ENCODE measurements at regions not wholly inside any gene's neighbourhood (a gene's known extent, or its start where the extent isn't known, plus 50 kb on each side); places are given as distances from the start of the nearest gene placed in this dataset.

DNA sequence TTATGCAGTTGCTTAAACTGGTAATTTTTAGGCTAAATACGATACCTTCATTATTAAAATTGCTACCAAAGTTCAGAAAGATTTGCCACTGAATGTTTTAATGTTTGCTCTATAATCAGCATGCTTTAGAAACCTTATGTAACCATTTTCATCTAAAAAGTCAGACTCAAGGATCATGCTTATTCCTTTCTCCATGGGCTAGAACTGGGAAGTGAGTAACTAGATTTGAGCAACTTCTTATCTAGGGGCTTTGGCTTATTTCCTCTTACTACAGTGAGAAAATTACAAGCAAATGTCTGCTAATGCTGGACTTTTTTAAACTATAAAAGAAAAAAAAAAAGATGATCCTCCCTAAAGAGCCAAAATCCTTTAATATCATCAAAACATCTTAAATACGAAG lies 215.9 kb downstream of the CRPPA start:
- Histone ChIP-seq H3K4me3 (ENCODE audit: low read depth in 1 of 2, low read length in 2 of 2) (no peak overlapping the region), H3K36me3 (ENCODE audit: control insufficient read depth in 1 of 2, insufficient read depth in 2 of 2, low read length in 2 of 2) (no peaks in the 10 kb centered on the region), H3K4me1 (ENCODE audit: control insufficient read depth in 1 of 2, insufficient read depth in 2 of 2, low read length in 2 of 2) (no peaks in the 10 kb centered on the region), H3K27ac (ENCODE audit: low read depth, low read length) (no peak overlapping the region), H3K27me3 (ENCODE audit: control insufficient read depth in 1 of 2, insufficient read depth in 2 of 2, low read length in 2 of 2) (no peaks in the 10 kb centered on the region), H3K9me3 (ENCODE audit: control insufficient read depth in 1 of 2, low read length in 2 of 2) (no peaks in the 10 kb centered on the region), H3K9ac (ENCODE audit: low read depth in 1 of 2, low read length in 2 of 2) (no peak overlapping the region)

DNA sequence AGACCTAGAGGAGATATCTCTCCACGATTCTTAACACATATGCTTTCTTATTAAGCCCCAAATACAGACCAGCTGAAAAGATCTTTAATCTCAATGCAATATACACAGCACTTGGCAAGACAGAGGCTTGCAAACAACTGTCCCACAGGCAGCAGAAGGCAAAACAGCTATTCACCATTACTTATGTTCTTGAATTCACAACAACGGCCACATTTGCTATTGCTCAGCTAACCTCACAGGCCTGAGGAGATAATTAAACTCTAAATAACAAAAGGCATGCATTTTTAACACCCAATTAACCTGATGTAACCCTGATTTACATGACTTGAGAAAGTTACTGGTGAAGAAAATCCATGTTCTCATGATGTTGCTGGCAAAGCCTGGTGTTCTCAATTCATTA lies 216.4 kb downstream of the CRPPA start:
- Histone ChIP-seq H3K36me3 (ENCODE audit: control insufficient read depth in 1 of 2, insufficient read depth in 2 of 2, low read length in 2 of 2) (no peaks in the 10 kb centered on the region), H3K4me3 (ENCODE audit: low read depth in 1 of 2, low read length in 2 of 2) (no peak overlapping the region), H3K9me3 (ENCODE audit: control insufficient read depth in 1 of 2, low read length in 2 of 2) (no peaks in the 10 kb centered on the region), H3K27me3 (ENCODE audit: control insufficient read depth in 1 of 2, insufficient read depth in 2 of 2, low read length in 2 of 2) (no peaks in the 10 kb centered on the region), H3K27ac (ENCODE audit: low read depth, low read length) (no peak overlapping the region), H3K4me1 (ENCODE audit: control insufficient read depth in 1 of 2, insufficient read depth in 2 of 2, low read length in 2 of 2) (no peaks in the 10 kb centered on the region), H3K9ac (ENCODE audit: low read depth in 1 of 2, low read length in 2 of 2) (no peak overlapping the region)

DNA sequence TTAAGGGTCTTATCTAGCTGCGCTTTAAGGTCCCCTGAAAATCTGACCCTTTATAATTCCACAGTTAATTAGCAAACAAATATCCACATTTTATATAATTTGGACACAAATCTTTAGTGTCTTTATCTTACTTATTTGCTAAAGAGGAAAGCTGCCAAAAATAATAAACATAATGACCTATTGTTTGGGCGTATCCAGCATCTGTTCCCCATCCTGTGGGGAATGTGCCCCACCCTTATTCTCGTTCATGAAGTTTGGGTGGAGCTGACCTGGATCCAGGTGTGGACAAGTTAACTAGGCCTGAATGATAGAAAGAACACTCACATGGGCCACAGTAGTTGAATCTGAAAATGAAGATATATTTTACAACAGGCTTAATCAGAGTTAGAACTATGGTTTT lies 218.3 kb downstream of the CRPPA start:
- Histone ChIP-seq H3K9me3 (ENCODE audit: control insufficient read depth in 1 of 2, low read length in 2 of 2) (no peaks in the 10 kb centered on the region), H3K4me3 (ENCODE audit: low read depth in 1 of 2, low read length in 2 of 2) (no peak overlapping the region), H3K27me3 (ENCODE audit: control insufficient read depth in 1 of 2, insufficient read depth in 2 of 2, low read length in 2 of 2) (no peaks in the 10 kb centered on the region), H3K27ac (ENCODE audit: low read depth, low read length) (no peak overlapping the region), H3K36me3 (ENCODE audit: control insufficient read depth in 1 of 2, insufficient read depth in 2 of 2, low read length in 2 of 2) (no peaks in the 10 kb centered on the region), H3K9ac (ENCODE audit: low read depth in 1 of 2, low read length in 2 of 2) (no peak overlapping the region), H3K4me1 (ENCODE audit: control insufficient read depth in 1 of 2, insufficient read depth in 2 of 2, low read length in 2 of 2) (no peaks in the 10 kb centered on the region)

DNA sequence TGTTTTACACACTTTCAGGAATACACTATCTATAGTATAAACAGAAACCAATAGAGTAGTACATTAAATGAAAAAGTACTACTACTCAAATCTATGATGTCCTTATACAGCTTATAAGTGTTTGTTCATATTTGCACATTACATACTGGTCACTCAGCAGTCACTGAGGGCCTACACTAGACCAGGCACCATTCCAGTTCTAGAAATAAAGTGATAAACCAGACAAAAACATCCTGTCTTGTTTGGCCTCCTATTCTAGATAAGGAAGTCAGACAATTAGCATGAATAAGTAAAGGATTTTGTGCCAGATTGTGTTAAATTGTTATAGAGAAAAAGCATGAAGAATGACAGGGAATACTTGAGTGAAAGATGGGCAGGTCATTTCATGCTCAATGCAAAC lies 219.0 kb downstream of the CRPPA start:
- Histone ChIP-seq H3K9me3 (ENCODE audit: control insufficient read depth in 1 of 2, low read length in 2 of 2) (no peaks in the 10 kb centered on the region), H3K27me3 (ENCODE audit: control insufficient read depth in 1 of 2, insufficient read depth in 2 of 2, low read length in 2 of 2) (no peaks in the 10 kb centered on the region), H3K4me1 (ENCODE audit: control insufficient read depth in 1 of 2, insufficient read depth in 2 of 2, low read length in 2 of 2) (no peaks in the 10 kb centered on the region), H3K4me3 (ENCODE audit: low read depth in 1 of 2, low read length in 2 of 2) (no peak overlapping the region), H3K36me3 (ENCODE audit: control insufficient read depth in 1 of 2, insufficient read depth in 2 of 2, low read length in 2 of 2) (no peaks in the 10 kb centered on the region), H3K9ac (ENCODE audit: low read depth in 1 of 2, low read length in 2 of 2) (no peak overlapping the region), H3K27ac (ENCODE audit: low read depth, low read length) (no peak overlapping the region)

DNA sequence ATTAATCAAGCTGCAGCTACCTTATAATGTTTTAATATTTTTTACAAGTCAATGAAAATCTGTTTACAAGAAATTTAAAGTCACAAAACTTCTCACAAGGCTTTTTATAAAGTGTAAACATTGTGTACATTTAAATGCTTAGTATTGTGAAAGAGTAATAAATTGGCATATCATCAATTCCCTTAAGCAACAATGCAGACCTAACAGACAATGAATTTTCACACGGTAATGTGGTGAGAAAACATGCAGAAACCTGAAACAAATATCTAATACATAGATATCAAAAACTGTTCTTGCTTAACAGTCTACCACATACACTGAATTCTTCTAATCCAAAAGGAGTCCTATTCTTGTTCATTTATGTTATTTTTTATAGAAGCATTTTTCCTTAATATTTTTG lies 220.7 kb downstream of the CRPPA start:
- H3K4me1 ChIP-seq (ENCODE audit: control insufficient read depth in 1 of 2, insufficient read depth in 2 of 2, low read length in 2 of 2): no peaks in the 10 kb centered on the region
- no peak overlapping the region for H3K4me3 ChIP-seq (ENCODE audit: low read depth in 1 of 2, low read length in 2 of 2)
- no peak overlapping the region for H3K9ac ChIP-seq (ENCODE audit: low read depth in 1 of 2, low read length in 2 of 2)
- no peaks in the 10 kb centered on the region for H3K27me3 ChIP-seq (ENCODE audit: control insufficient read depth in 1 of 2, insufficient read depth in 2 of 2, low read length in 2 of 2)
- H3K36me3 ChIP-seq (ENCODE audit: control insufficient read depth in 1 of 2, insufficient read depth in 2 of 2, low read length in 2 of 2): no peaks in the 10 kb centered on the region
- H3K27ac ChIP-seq (ENCODE audit: low read depth, low read length): no peak overlapping the region
- no peaks in the 10 kb centered on the region for H3K9me3 ChIP-seq (ENCODE audit: control insufficient read depth in 1 of 2, low read length in 2 of 2)

DNA sequence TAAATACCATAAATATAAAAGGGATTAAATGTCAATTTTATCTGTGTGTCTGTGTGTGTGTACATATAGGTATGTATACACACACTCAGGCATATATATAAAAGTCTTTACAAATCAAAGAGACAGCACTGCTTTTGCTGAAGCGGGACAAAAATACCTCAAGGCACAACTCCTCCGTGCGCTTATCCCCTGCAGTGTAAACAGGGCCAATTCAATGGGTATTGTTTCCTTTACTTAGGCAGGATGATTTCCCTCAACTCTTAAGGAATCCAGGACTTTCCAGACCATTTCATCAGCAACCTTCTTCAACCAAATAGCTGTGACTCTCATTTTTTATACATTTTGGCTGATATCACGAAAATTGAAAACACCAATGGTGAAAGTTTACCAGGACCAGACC lies 227.7 kb downstream of the CRPPA start:
- Histone ChIP-seq H3K9ac (ENCODE audit: low read depth in 1 of 2, low read length in 2 of 2) (no peak overlapping the region), H3K27ac (ENCODE audit: low read depth, low read length) (no peak overlapping the region), H3K4me1 (ENCODE audit: control insufficient read depth in 1 of 2, insufficient read depth in 2 of 2, low read length in 2 of 2) (no peaks in the 10 kb centered on the region), H3K9me3 (ENCODE audit: control insufficient read depth in 1 of 2, low read length in 2 of 2) (no peaks in the 10 kb centered on the region), H3K4me3 (ENCODE audit: low read depth in 1 of 2, low read length in 2 of 2) (no peak overlapping the region), H3K36me3 (ENCODE audit: control insufficient read depth in 1 of 2, insufficient read depth in 2 of 2, low read length in 2 of 2) (no peaks in the 10 kb centered on the region), H3K27me3 (ENCODE audit: control insufficient read depth in 1 of 2, insufficient read depth in 2 of 2, low read length in 2 of 2) (no peaks in the 10 kb centered on the region)

DNA sequence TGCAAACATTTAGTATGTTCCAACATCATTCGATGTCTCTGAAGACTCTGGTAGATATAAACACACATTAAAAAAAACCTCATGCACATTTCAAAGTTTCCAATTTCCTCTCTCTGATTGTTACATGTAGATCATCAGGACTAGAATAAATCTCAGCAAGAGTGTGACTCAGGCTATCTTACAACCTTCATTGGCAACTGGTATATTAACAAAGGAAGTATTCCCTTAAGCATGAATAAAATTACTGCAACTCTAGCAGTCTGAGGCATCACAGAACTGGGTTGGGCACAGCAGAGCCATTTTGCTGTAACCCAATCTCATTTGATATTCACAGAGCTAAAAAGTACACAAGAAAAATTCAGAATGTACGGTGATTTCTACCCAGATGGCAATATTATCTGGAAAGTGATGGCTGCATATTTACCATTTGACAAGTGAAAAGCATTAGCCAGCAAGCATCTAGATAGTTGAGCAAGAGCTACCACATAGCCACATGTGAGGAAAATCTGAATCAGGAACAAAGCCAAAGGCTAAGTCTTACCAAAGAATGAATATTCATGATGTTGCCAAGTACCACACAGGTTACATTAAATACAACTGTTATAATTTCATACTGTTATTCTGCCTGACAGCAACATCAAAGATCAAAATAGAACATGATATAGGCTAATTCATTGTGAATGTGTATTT lies 232.2 kb downstream of the CRPPA start:
- no peak overlapping the region for H3K4me3 ChIP-seq (ENCODE audit: low read depth in 1 of 2, low read length in 2 of 2)
- H3K9me3 ChIP-seq (ENCODE audit: control insufficient read depth in 1 of 2, low read length in 2 of 2): no peaks in the 10 kb centered on the region
- H3K27me3 ChIP-seq (ENCODE audit: control insufficient read depth in 1 of 2, insufficient read depth in 2 of 2, low read length in 2 of 2): no peaks in the 10 kb centered on the region
- no peaks in the 10 kb centered on the region for H3K4me1 ChIP-seq (ENCODE audit: control insufficient read depth in 1 of 2, insufficient read depth in 2 of 2, low read length in 2 of 2)
- H3K27ac ChIP-seq (ENCODE audit: low read depth, low read length): no peak overlapping the region
- no peak overlapping the region for H3K9ac ChIP-seq (ENCODE audit: low read depth in 1 of 2, low read length in 2 of 2)
- H3K36me3 ChIP-seq (ENCODE audit: control insufficient read depth in 1 of 2, insufficient read depth in 2 of 2, low read length in 2 of 2): no peaks in the 10 kb centered on the region

DNA sequence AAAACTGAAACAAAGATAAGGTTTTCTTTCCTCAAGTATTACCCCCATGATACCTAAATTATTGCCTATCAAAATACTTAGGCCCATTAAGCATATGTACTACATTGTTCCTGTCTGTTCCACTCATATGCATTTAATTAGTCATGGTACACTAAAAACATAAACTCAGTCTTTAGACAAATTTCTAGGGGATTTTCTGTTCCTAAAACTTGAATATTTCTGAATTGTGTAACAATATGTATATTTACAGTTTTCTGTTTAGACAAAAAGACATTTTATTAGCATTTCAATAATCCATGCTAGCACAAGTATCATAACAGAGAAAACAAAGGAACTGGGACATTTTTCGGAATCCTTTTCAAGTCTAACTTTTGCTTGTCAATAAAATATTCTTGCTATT lies 234.2 kb downstream of the CRPPA start:
- Histone ChIP-seq H3K4me1 (ENCODE audit: control insufficient read depth in 1 of 2, insufficient read depth in 2 of 2, low read length in 2 of 2) (no peaks in the 10 kb centered on the region), H3K9ac (ENCODE audit: low read depth in 1 of 2, low read length in 2 of 2) (no peak overlapping the region), H3K4me3 (ENCODE audit: low read depth in 1 of 2, low read length in 2 of 2) (no peak overlapping the region), H3K27ac (ENCODE audit: low read depth, low read length) (no peak overlapping the region), H3K9me3 (ENCODE audit: control insufficient read depth in 1 of 2, low read length in 2 of 2) (no peaks in the 10 kb centered on the region), H3K36me3 (ENCODE audit: control insufficient read depth in 1 of 2, insufficient read depth in 2 of 2, low read length in 2 of 2) (no peaks in the 10 kb centered on the region), H3K27me3 (ENCODE audit: control insufficient read depth in 1 of 2, insufficient read depth in 2 of 2, low read length in 2 of 2) (no peaks in the 10 kb centered on the region)

DNA sequence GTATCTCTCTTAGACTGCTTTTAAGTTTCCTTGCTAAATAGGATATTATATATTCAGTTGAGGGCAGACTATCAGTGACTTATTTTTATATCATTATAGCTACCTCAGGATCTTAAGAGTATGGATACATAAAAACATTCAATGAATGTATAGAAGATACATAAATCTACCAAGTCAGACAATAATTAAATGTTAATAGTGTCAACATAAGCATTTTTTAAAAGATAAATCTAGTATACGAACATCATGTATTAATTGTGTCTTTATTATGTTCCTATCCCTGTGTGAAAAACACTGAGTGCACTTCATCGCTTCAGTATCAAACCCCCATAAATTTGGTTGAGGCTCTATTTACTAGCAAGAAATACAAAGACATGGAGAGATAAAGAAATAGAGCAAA lies 242.8 kb downstream of the CRPPA start:
- no peak overlapping the region for H3K4me3 ChIP-seq (ENCODE audit: low read depth in 1 of 2, low read length in 2 of 2)
- no peaks in the 10 kb centered on the region for H3K27me3 ChIP-seq (ENCODE audit: control insufficient read depth in 1 of 2, insufficient read depth in 2 of 2, low read length in 2 of 2)
- H3K36me3 ChIP-seq (ENCODE audit: control insufficient read depth in 1 of 2, insufficient read depth in 2 of 2, low read length in 2 of 2): no peaks in the 10 kb centered on the region
- no peak overlapping the region for H3K9ac ChIP-seq (ENCODE audit: low read depth in 1 of 2, low read length in 2 of 2)
- no peaks in the 10 kb centered on the region for H3K9me3 ChIP-seq (ENCODE audit: control insufficient read depth in 1 of 2, low read length in 2 of 2)
- no peak overlapping the region for H3K27ac ChIP-seq (ENCODE audit: low read depth, low read length)
- H3K4me1 ChIP-seq (ENCODE audit: control insufficient read depth in 1 of 2, insufficient read depth in 2 of 2, low read length in 2 of 2): no peaks in the 10 kb centered on the region

DNA sequence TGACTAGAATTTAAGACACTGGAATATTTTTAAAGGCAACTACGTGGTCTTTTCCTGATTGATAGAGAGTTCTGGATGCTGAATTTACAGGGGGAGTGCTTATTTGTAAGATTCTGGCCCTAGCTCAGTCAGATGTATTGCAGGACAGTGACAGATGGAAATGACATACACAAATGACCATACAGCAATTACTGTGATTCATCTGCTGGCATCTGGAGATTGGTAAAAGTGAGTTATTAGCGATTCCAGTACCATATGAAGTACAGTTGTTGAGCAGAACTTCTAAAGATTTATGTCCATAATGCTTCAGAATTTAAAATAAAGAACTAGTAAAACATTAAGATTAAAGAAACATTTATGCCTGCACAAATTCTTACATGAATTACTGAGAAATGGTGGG lies 243.2 kb downstream of the CRPPA start:
- Histone ChIP-seq H3K9me3 (ENCODE audit: control insufficient read depth in 1 of 2, low read length in 2 of 2) (no peaks in the 10 kb centered on the region), H3K9ac (ENCODE audit: low read depth in 1 of 2, low read length in 2 of 2) (no peak overlapping the region), H3K27ac (ENCODE audit: low read depth, low read length) (no peak overlapping the region), H3K4me1 (ENCODE audit: control insufficient read depth in 1 of 2, insufficient read depth in 2 of 2, low read length in 2 of 2) (no peaks in the 10 kb centered on the region), H3K27me3 (ENCODE audit: control insufficient read depth in 1 of 2, insufficient read depth in 2 of 2, low read length in 2 of 2) (no peaks in the 10 kb centered on the region), H3K36me3 (ENCODE audit: control insufficient read depth in 1 of 2, insufficient read depth in 2 of 2, low read length in 2 of 2) (no peaks in the 10 kb centered on the region), H3K4me3 (ENCODE audit: low read depth in 1 of 2, low read length in 2 of 2) (no peak overlapping the region)

DNA sequence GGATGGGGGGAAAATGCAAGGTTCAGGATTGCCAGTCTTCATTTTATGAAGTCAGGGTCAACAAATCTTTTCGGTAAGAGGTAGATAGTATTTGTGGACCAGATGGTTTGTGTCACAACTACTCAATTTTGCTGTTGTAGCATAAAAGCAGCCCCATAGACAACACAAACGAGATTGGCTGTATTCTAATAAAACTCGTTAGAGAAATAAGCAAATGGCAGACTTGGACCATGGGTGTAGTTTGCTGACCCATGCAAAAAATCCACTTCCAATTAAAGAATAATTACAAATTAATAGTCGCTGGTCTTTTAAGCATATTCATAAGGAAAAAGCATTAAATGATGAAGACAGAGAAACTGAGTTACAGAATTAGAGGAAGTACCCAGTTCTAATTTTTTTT lies 247.1 kb downstream of the CRPPA start:
- Histone ChIP-seq H3K9ac (ENCODE audit: low read depth in 1 of 2, low read length in 2 of 2) (no peak overlapping the region), H3K27ac (ENCODE audit: low read depth, low read length) (no peak overlapping the region), H3K4me1 (ENCODE audit: control insufficient read depth in 1 of 2, insufficient read depth in 2 of 2, low read length in 2 of 2) (no peaks in the 10 kb centered on the region), H3K4me3 (ENCODE audit: low read depth in 1 of 2, low read length in 2 of 2) (no peak overlapping the region), H3K9me3 (ENCODE audit: control insufficient read depth in 1 of 2, low read length in 2 of 2) (no peaks in the 10 kb centered on the region), H3K27me3 (ENCODE audit: control insufficient read depth in 1 of 2, insufficient read depth in 2 of 2, low read length in 2 of 2) (no peaks in the 10 kb centered on the region), H3K36me3 (ENCODE audit: control insufficient read depth in 1 of 2, insufficient read depth in 2 of 2, low read length in 2 of 2) (no peaks in the 10 kb centered on the region)

All from duodenal mucosa (tissue), 2 donors.